Erythroblast (primary cell): ENCODE measurements at regions not wholly inside any gene's neighbourhood (a gene's known extent, or its start where the extent isn't known, plus 50 kb on each side); places are given as distances from the start of the nearest gene placed in this dataset.

Experiments used
- GATA1 ChIP-seq: IDR thresholded peaks from 2 replicates; pipeline ENCODE4 v1.6.1; 2011; ENCODE audit warnings: low read depth, mild to moderate bottlenecking, control low read depth, low read length, moderate library complexity
- POLR2A ChIP-seq: IDR thresholded peaks from 2 replicates; pipeline ENCODE4 v1.6.1; 2011; ENCODE audit warnings: mild to moderate bottlenecking, low read length

DNA sequence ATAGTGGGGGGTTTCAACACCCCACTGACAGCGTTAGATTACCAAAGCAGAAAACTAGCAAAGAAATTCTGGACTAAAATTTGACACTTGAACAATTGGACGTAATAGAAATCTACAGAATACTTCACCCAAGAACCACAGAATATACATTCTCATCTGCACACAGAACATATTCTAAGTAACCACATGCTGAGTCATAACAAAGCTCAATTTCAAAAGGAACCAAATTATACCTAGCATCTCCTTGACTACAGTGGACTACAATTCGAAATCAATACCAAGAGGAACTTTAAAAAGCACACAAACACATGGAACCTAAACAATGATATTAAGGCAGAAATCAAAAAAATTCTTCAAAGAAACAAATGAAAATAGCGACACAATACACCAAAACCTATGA is 871.6 kb upstream of the MDGA2 start:
- TF ChIP-seq POLR2A (no peak), GATA1 (no peak)
